Mesenchymal stem cell (in vitro differentiated cells and primary cell): ENCODE measurements at regions not wholly inside any gene's neighbourhood (a gene's known extent, or its start where the extent isn't known, plus 50 kb on each side); places are given as distances from the start of the nearest gene placed in this dataset.

Experiments used
- DNase-seq: peaks from one replicate; pipeline ENCODE4 v3.0.0-alpha.2; 2013
- H2AFZ ChIP-seq: one replicate; pipeline ENCODE4 v1.6.1; 2013; ENCODE audit warnings: low read depth, mild to moderate bottlenecking, control low read depth, inconsistent platforms, low read length, moderate library complexity
- H2AK5ac ChIP-seq: 2 replicates; pipeline ENCODE4 v1.6.1; 2013; ENCODE audit warnings: low read length, moderate library complexity, mild to moderate bottlenecking, inconsistent platforms; ENCODE audit not compliant: severe bottlenecking
- H2BK120ac ChIP-seq: one replicate; pipeline ENCODE4 v1.6.1; 2013; ENCODE audit warnings: low read depth, mild to moderate bottlenecking, inconsistent platforms, low read length, moderate library complexity
- H2BK12ac ChIP-seq, 2 experiments: one replicate each; pipeline ENCODE4 v1.6.1; 2013; ENCODE audit warnings: inconsistent platforms in 2 of 2, low read length in 2 of 2, mild to moderate bottlenecking in 2 of 2, moderate library complexity in 2 of 2, control low read depth in 1 of 2
- H2BK15ac ChIP-seq: one replicate; pipeline ENCODE4 v1.6.1; 2013; ENCODE audit warnings: mild to moderate bottlenecking, low read depth, inconsistent platforms; ENCODE audit not compliant: poor library complexity, severe bottlenecking
- H2BK5ac ChIP-seq: 2 replicates; pipeline ENCODE4 v1.6.1; 2013; ENCODE audit warnings: low read depth, mild to moderate bottlenecking, low read length, control low read depth, inconsistent platforms; ENCODE audit not compliant: poor library complexity, severe bottlenecking
- H3K14ac ChIP-seq, 2 experiments: one replicate each; pipeline ENCODE4 v1.6.1; 2013; ENCODE audit warnings: inconsistent platforms in 2 of 2, low read length in 2 of 2, control low read depth in 1 of 2, mild to moderate bottlenecking in 1 of 2, moderate library complexity in 1 of 2
- H3K18ac ChIP-seq, 2 experiments: one replicate each; pipeline ENCODE4 v1.6.1; 2013; ENCODE audit warnings: inconsistent platforms in 2 of 2, low read length in 2 of 2, control low read depth in 1 of 2, low read depth in 1 of 2, mild to moderate bottlenecking in 1 of 2
- H3K23ac ChIP-seq, 2 experiments: one replicate each; pipeline ENCODE4 v1.6.1; 2013; ENCODE audit warnings: inconsistent platforms in 2 of 2, low read length in 2 of 2, mild to moderate bottlenecking in 2 of 2, moderate library complexity in 2 of 2, control low read depth in 1 of 2
- H3K27ac ChIP-seq: 2 replicates; pipeline ENCODE4 v1.5.1; 2013; ENCODE audit warnings: mild to moderate bottlenecking, moderate library complexity, low read length, control low read depth, inconsistent platforms; ENCODE audit not compliant: poor library complexity, severe bottlenecking
- H3K27me3 ChIP-seq, 2 experiments: 2 replicates each; pipeline versions ENCODE4 v1.6.1 to v1.7.0; 2013; ENCODE audit warnings: low read length in 2 of 2, mild to moderate bottlenecking in 2 of 2, moderate library complexity in 2 of 2, control low read depth in 1 of 2, inconsistent platforms in 1 of 2; ENCODE audit not compliant: control insufficient read depth in 1 of 2, insufficient read depth in 1 of 2
- H3K36me3 ChIP-seq, 2 experiments: 2 replicates each; pipeline versions ENCODE4 v1.6.1 to v1.7.0; 2013; ENCODE audit warnings: low read length in 2 of 2, control low read depth in 1 of 2, inconsistent platforms in 1 of 2, low read depth in 1 of 2, mild to moderate bottlenecking in 1 of 2; ENCODE audit not compliant: insufficient read depth in 2 of 2, control insufficient read depth in 1 of 2
- H3K4ac ChIP-seq, 2 experiments: one replicate each; pipeline ENCODE4 v1.6.1; 2013; ENCODE audit warnings: inconsistent platforms in 2 of 2, low read length in 2 of 2, mild to moderate bottlenecking in 2 of 2, moderate library complexity in 2 of 2, control low read depth in 1 of 2, low read depth in 1 of 2
- H3K4me1 ChIP-seq: 2 replicates; pipeline ENCODE4 v1.6.1; 2013; ENCODE audit warnings: low read depth, low read length, control low read depth; ENCODE audit not compliant: control insufficient read depth, insufficient read depth
- H3K4me2 ChIP-seq: 2 replicates; pipeline ENCODE4 v1.6.1; 2013; ENCODE audit warnings: low read length, mild to moderate bottlenecking, inconsistent platforms; ENCODE audit not compliant: poor library complexity, severe bottlenecking
- H3K4me3 ChIP-seq, 2 experiments: 2 replicates each; pipeline versions ENCODE4 v1.5.1 to v1.7.0; 2013; ENCODE audit warnings: low read length in 2 of 2, mild to moderate bottlenecking in 2 of 2, control low read depth in 1 of 2, low read depth in 1 of 2; ENCODE audit not compliant: insufficient read depth in 1 of 2
- H3K79me1 ChIP-seq: replicated peaks from 2 replicates; pipeline ENCODE4 v1.6.1; 2013; ENCODE audit warnings: mild to moderate bottlenecking, control low read depth, low read length, inconsistent platforms; ENCODE audit not compliant: poor library complexity, severe bottlenecking
- H3K9ac ChIP-seq: 2 replicates; pipeline ENCODE4 v1.7.0; 2013; ENCODE audit warnings: mild to moderate bottlenecking, low read length, moderate library complexity
- H3K9me3 ChIP-seq: 2 replicates; pipeline ENCODE4 v1.7.0; 2013; ENCODE audit warnings: mild to moderate bottlenecking, low read length; ENCODE audit not compliant: control insufficient read depth
- H4K8ac ChIP-seq: one replicate; pipeline ENCODE4 v1.6.1; 2013; ENCODE audit warnings: inconsistent platforms, mild to moderate bottlenecking, low read length, moderate library complexity
- H4K91ac ChIP-seq: one replicate; pipeline ENCODE4 v1.6.1; 2013; ENCODE audit warnings: mild to moderate bottlenecking, low read length, inconsistent platforms
- WGBS: methylation state at CpG from one replicate; pipeline ENCODE4 v1.1.7; 2013; ENCODE audit warnings: mixed read lengths; 5-methylcytosine and 5-hydroxymethylcytosine counted together

DNA sequence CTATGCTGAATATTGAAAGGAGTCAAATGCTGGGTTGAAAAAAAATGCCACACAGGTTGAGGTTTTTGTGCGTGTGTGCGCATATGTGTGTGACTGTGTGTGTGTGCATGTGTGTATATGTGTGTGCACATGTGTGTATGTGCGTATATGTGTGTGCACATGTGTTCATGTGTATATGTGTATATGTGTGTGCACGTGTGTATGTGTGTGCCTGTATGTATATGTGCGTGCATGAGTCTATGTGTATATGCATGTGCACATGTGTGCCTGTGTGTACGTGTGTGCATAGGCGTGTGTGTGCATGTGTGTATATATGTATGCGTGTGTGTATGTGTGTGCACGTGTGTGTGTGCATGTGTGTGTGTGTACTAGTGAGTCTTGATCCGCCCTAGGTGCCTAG lies 655.7 kb downstream of the AACS start:
- WGBS: 79% methylated on average over 10 of the region's 10 CpGs
- no peak overlapping the region for H2AK5ac ChIP-seq
- H4K8ac ChIP-seq: no peak overlapping the region
- H2BK5ac ChIP-seq: no peak overlapping the region
- DNase-seq: no peak
- no peaks in the 10 kb centered on the region for H3K79me1 ChIP-seq
- H3K36me3 ChIP-seq: no peaks in the 10 kb centered on the region
- H3K9me3 ChIP-seq: peaks cover 50% of the 10 kb centered on the region
- H3K4me3 ChIP-seq: no peak overlapping the region
- no peak overlapping the region for H2BK12ac ChIP-seq
- H3K4me1 ChIP-seq: no peaks in the 10 kb centered on the region
- no peak overlapping the region for H3K18ac ChIP-seq
- no peak overlapping the region for H3K4ac ChIP-seq
- H2AFZ ChIP-seq: no peak overlapping the region
- H4K91ac ChIP-seq: no peak overlapping the region
- H3K4me2 ChIP-seq: no peak overlapping the region
- H3K9ac ChIP-seq: no peak overlapping the region
- no peak overlapping the region for H3K14ac ChIP-seq
- no peak overlapping the region for H2BK120ac ChIP-seq
- no peak overlapping the region for H2BK15ac ChIP-seq
- H3K27me3 ChIP-seq: no peaks in the 10 kb centered on the region
- no peak overlapping the region for H3K23ac ChIP-seq
- H3K27ac ChIP-seq: no peak overlapping the region

DNA sequence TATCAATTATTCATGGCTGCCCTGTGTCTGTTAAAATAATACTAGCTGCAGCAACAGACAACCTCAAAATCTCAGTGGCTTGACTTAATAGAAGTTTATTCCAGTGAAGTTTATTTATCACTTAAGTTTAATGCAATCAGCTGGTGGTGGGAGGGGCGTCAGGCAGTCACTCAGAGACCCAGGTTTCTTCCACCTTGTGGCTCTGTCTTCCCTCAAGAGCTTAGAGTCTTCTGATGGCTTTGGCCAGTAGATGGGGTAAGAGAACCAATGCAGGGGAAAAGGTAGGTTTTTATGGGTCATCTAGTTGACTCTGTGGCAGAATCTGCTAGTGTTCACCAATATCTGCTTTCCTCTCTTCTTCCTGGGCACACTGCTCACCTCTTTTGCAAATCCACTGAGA lies 668.9 kb downstream of the AACS start:
- Histone ChIP-seq H2AFZ (no peak overlapping the region), H3K9me3 (peaks cover 29% of the 10 kb centered on the region)
- WGBS: 25% methylated on average over 1 of the region's 1 CpG

DNA sequence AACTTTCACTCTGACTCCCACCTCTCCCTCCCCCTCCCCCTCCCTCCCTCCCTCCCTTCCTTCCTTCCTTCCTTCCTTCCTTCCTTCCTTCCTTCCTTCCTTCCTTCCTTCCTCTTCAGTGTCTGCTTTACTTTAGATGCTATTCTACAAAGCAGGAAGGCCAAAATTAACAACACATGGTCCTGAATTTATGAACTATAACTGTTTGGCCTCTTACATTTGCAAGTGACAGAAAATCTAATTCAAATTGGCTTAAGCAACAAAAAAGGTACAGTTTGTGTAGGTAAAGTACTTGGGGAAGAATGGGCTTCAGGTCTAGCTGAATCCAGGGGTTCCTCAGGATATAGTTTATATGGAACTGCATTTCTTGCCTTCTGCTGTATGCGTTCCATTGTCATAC lies 673.0 kb downstream of the AACS start:
- Histone ChIP-seq H3K23ac (no peak overlapping the region), H2BK120ac (no peak overlapping the region), H2BK12ac (no peak overlapping the region), H3K4me1 (no peaks in the 10 kb centered on the region), H3K9me3 (peaks cover 49% of the 10 kb centered on the region), H3K27ac (no peak overlapping the region), H3K4ac (no peak overlapping the region), H3K4me2 (no peak overlapping the region), H3K18ac (no peak overlapping the region), H3K4me3 (no peak overlapping the region), H3K9ac (no peak overlapping the region), H3K36me3 (no peaks in the 10 kb centered on the region), H2BK15ac (no peak overlapping the region), H3K27me3 (no peaks in the 10 kb centered on the region), H2BK5ac (no peak overlapping the region), H3K79me1 (no peaks in the 10 kb centered on the region), H4K91ac (no peak overlapping the region), H3K14ac (no peak overlapping the region), H2AFZ (no peak overlapping the region), H4K8ac (no peak overlapping the region), H2AK5ac (no peak overlapping the region)
- 100% methylated on average over 1 of the region's 1 CpG for WGBS
- no peak for DNase-seq

More for the DNA sequence above, 668.9 kb downstream of the AACS start:
- H2BK120ac ChIP-seq: no peak overlapping the region
- H3K27me3 ChIP-seq: no peaks in the 10 kb centered on the region
- H2BK15ac ChIP-seq: no peak overlapping the region
- no peak overlapping the region for H3K4me3 ChIP-seq
- H2BK5ac ChIP-seq: no peak overlapping the region
- H3K36me3 ChIP-seq: no peaks in the 10 kb centered on the region
- H3K79me1 ChIP-seq: no peaks in the 10 kb centered on the region
- H3K18ac ChIP-seq: no peak overlapping the region
- H3K4me2 ChIP-seq: no peak overlapping the region
- H3K4ac ChIP-seq: no peak overlapping the region
- no peak overlapping the region for H2AK5ac ChIP-seq
- no peak overlapping the region for H2BK12ac ChIP-seq
- no peak overlapping the region for H3K27ac ChIP-seq
- H3K14ac ChIP-seq: no peak overlapping the region
- DNase-seq: no peak
- H3K4me1 ChIP-seq: no peaks in the 10 kb centered on the region
- H3K9ac ChIP-seq: no peak overlapping the region
- H3K23ac ChIP-seq: no peak overlapping the region
- no peak overlapping the region for H4K8ac ChIP-seq
- no peak overlapping the region for H4K91ac ChIP-seq

DNA sequence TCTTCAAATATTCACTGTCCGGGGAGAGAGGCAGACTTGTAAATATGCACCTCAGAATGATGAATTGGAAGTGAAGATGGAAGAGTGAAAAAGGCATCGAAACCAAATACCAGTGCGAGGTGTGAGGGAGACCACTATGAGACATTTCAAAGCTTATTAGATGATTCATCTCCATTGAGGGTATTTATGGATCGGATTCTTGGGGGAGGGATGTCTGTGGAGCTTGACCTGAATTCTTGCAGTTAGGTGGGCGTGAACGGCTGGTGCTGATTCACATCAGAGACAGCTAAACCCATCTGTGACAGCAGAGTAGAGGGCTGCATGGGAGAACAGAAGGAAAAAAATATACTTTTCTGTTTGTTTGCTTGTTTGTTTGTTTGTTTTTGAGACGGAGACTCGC lies 677.2 kb downstream of the AACS start:
- no peak overlapping the region for H2AK5ac ChIP-seq
- no peak overlapping the region for H2BK12ac ChIP-seq
- H3K9ac ChIP-seq: no peak overlapping the region
- no peaks in the 10 kb centered on the region for H3K36me3 ChIP-seq
- no peak overlapping the region for H3K18ac ChIP-seq
- H3K4ac ChIP-seq: no peak overlapping the region
- H3K4me3 ChIP-seq: no peak overlapping the region
- no peak overlapping the region for H3K27ac ChIP-seq
- H3K14ac ChIP-seq: no peak overlapping the region
- no peak overlapping the region for H2AFZ ChIP-seq
- no peak overlapping the region for H4K91ac ChIP-seq
- no peak for DNase-seq
- peaks cover 28% of the 10 kb centered on the region for H3K9me3 ChIP-seq
- no peak overlapping the region for H3K23ac ChIP-seq
- H2BK15ac ChIP-seq: no peak overlapping the region
- WGBS: 79% methylated on average over 8 of the region's 8 CpGs
- H4K8ac ChIP-seq: no peak overlapping the region
- H2BK120ac ChIP-seq: no peak overlapping the region
- H3K79me1 ChIP-seq: no peaks in the 10 kb centered on the region
- H2BK5ac ChIP-seq: no peak overlapping the region
- no peaks in the 10 kb centered on the region for H3K27me3 ChIP-seq
- no peak overlapping the region for H3K4me2 ChIP-seq
- H3K4me1 ChIP-seq: no peaks in the 10 kb centered on the region
